DND-41 (cell line): ENCODE measurements at regions not wholly inside any gene's neighbourhood (a gene's known extent, or its start where the extent isn't known, plus 50 kb on each side); places are given as distances from the start of the nearest gene placed in this dataset.

Experiments used
- ATAC-seq: fragments of 200-7000 bp; cut with Tn5 transposase; 3 replicates; pipeline ENCODE4 v1.9.1; 2021; ENCODE audit warnings: low read depth; ENCODE audit not compliant: insufficient read depth
- DNase-seq: peaks from one replicate; pipeline ENCODE4 v3.0.0-alpha.2; 2020
- H2AFZ ChIP-seq: 2 replicates; pipeline ENCODE4 v1.6.0; 2012; ENCODE audit warnings: low read depth, low read length
- H3K27ac ChIP-seq: 2 replicates; pipeline ENCODE4 v1.5.1; 2012; ENCODE audit warnings: low read length, inconsistent platforms
- H3K27me3 ChIP-seq: fragments of 200-600 bp; sonication (generic); 2 replicates; pipeline ENCODE4 v1.6.0; 2012; ENCODE audit warnings: low read length, mild to moderate bottlenecking, inconsistent platforms; ENCODE audit not compliant: insufficient read depth, poor library complexity
- H3K36me3 ChIP-seq: 2 replicates; pipeline ENCODE4 v1.5.1; 2012; ENCODE audit warnings: low read length, inconsistent platforms; ENCODE audit not compliant: insufficient read depth
- H3K4me1 ChIP-seq: 2 replicates; pipeline ENCODE4 v1.5.1; 2012; ENCODE audit warnings: mild to moderate bottlenecking, low read length; ENCODE audit not compliant: insufficient read depth
- H3K4me2 ChIP-seq: 2 replicates; pipeline ENCODE4 v1.6.0; 2012; ENCODE audit warnings: mild to moderate bottlenecking, moderate library complexity, low read length, inconsistent platforms; ENCODE audit not compliant: insufficient read depth
- H3K4me3 ChIP-seq, 2 experiments: fragments of 200-600 bp in 1 of 2; shearing (Covaris generic) in 1 of 2; 2 replicates each; pipeline ENCODE4 v1.5.1; 2012 to 2016; ENCODE audit warnings: inconsistent platforms in 2 of 2, low read length in 2 of 2, mild to moderate bottlenecking in 2 of 2, low read depth in 1 of 2, moderate library complexity in 1 of 2
- H3K79me2 ChIP-seq: 2 replicates; pipeline ENCODE4 v1.6.0; 2012; ENCODE audit warnings: low read length, inconsistent platforms; ENCODE audit not compliant: insufficient read depth
- H3K9ac ChIP-seq: 2 replicates; pipeline ENCODE4 v1.6.0; 2012; ENCODE audit warnings: low read depth, mild to moderate bottlenecking, inconsistent platforms, low read length, moderate library complexity
- H3K9me3 ChIP-seq: 2 replicates; pipeline ENCODE4 v1.5.1; 2012; ENCODE audit warnings: low read length, moderate library complexity, mild to moderate bottlenecking, inconsistent platforms; ENCODE audit not compliant: insufficient read depth, severe bottlenecking
- H4K20me1 ChIP-seq: 2 replicates; pipeline ENCODE4 v1.6.0; 2012; ENCODE audit warnings: low read length; ENCODE audit not compliant: insufficient read depth
- CTCF ChIP-seq: IDR thresholded peaks from 2 replicates; pipeline ENCODE4 v1.5.1; 2012; ENCODE audit warnings: borderline replicate concordance, low read length, moderate library complexity, mild to moderate bottlenecking; ENCODE audit not compliant: poor library complexity, severe bottlenecking; ENCODE audit errors: extremely low read depth
- EZH2 ChIP-seq: IDR thresholded peaks from 3 replicates; pipeline ENCODE4 v1.6.1; 2012; ENCODE audit warnings: borderline replicate concordance, low read depth, mild to moderate bottlenecking, moderate library complexity, low read length, inconsistent platforms; ENCODE audit not compliant: severe bottlenecking

- Histone ChIP-seq H3K79me2 (no peaks in the 10 kb centered on the region), H3K9me3 (no peaks in the 10 kb centered on the region), H4K20me1 (no peaks in the 10 kb centered on the region), H3K27me3 (no peaks in the 10 kb centered on the region), H3K4me3 (no peak overlapping the region), H3K4me1 (no peaks in the 10 kb centered on the region), H3K27ac (no peak overlapping the region), H2AFZ (no peak overlapping the region), H3K36me3 (no peaks in the 10 kb centered on the region), H3K9ac (no peak overlapping the region), H3K4me2 (no peak overlapping the region)
- no peak for ATAC-seq
- no peak for DNase-seq
- TF ChIP-seq CTCF (no peak), EZH2 (no peak)
Measured at GRCh38 chr15:85941186-85941855, 138.3 kb upstream of the AGBL1 start.

- H3K4me3 ChIP-seq: no peak overlapping the region
- no peak overlapping the region for H3K4me2 ChIP-seq
- TF ChIP-seq EZH2 (no peak), CTCF (no peak)
- H3K9ac ChIP-seq: no peak overlapping the region
- no peaks in the 10 kb centered on the region for H3K79me2 ChIP-seq
- no peak for ATAC-seq
- H3K9me3 ChIP-seq: no peaks in the 10 kb centered on the region
- H3K36me3 ChIP-seq: no peaks in the 10 kb centered on the region
- DNase-seq: no peak
- no peak overlapping the region for H2AFZ ChIP-seq
- H4K20me1 ChIP-seq: no peaks in the 10 kb centered on the region
- no peaks in the 10 kb centered on the region for H3K27me3 ChIP-seq
- H3K4me1 ChIP-seq: no peaks in the 10 kb centered on the region
- no peak overlapping the region for H3K27ac ChIP-seq
Measured at GRCh38 chr15:85942632-85943031, 137.0 kb upstream of the AGBL1 start.

- TF ChIP-seq EZH2 (no peak), CTCF (no peak)
- no peak for DNase-seq
- Histone ChIP-seq H3K4me1 (no peaks in the 10 kb centered on the region), H3K4me2 (no peak overlapping the region), H3K27ac (no peak overlapping the region), H3K36me3 (no peaks in the 10 kb centered on the region), H3K9ac (no peak overlapping the region), H3K79me2 (no peaks in the 10 kb centered on the region), H3K27me3 (no peaks in the 10 kb centered on the region), H4K20me1 (no peaks in the 10 kb centered on the region), H3K9me3 (no peaks in the 10 kb centered on the region), H3K4me3 (no peak overlapping the region), H2AFZ (no peak overlapping the region)
- no peak for ATAC-seq
Measured at GRCh38 chr15:85943151-85943550, 136.5 kb upstream of the AGBL1 start.
